ENCODE measurements at regions not wholly inside any gene's neighbourhood (a gene's known extent, or its start where the extent isn't known, plus 50 kb on each side); places are given as distances from the start of the nearest gene placed in this dataset.

DNA sequence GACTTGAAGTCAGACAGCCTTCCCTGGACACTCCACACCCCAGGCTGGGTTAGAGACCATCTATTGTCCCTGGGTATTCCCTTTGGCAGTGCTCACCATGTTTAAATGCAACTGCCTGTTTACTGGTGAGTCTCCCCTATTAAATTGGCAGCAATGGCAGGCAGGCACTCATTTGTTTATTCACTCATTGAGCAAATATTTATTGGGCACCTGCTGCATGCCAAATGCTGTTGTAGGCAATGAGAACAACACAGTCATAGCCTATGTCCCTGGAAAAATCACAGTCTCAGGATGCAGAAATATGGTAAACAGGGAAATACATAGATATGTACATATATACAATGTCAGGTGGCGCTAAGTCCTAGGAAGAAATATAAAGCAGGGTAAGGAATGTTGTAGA is 212.8 kb downstream of the SUDS3 start:
- TF ChIP-seq, protein P1, sequence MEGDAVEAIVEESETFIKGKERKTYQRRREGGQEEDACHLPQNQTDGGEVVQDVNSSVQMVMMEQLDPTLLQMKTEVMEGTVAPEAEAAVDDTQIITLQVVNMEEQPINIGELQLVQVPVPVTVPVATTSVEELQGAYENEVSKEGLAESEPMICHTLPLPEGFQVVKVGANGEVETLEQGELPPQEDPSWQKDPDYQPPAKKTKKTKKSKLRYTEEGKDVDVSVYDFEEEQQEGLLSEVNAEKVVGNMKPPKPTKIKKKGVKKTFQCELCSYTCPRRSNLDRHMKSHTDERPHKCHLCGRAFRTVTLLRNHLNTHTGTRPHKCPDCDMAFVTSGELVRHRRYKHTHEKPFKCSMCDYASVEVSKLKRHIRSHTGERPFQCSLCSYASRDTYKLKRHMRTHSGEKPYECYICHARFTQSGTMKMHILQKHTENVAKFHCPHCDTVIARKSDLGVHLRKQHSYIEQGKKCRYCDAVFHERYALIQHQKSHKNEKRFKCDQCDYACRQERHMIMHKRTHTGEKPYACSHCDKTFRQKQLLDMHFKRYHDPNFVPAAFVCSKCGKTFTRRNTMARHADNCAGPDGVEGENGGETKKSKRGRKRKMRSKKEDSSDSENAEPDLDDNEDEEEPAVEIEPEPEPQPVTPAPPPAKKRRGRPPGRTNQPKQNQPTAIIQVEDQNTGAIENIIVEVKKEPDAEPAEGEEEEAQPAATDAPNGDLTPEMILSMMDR (conservative IDR thresholded peaks at IDR 0.05; ENCODE audit: low read depth in 2 of 2): no peak
- TF ChIP-seq, protein P2, sequence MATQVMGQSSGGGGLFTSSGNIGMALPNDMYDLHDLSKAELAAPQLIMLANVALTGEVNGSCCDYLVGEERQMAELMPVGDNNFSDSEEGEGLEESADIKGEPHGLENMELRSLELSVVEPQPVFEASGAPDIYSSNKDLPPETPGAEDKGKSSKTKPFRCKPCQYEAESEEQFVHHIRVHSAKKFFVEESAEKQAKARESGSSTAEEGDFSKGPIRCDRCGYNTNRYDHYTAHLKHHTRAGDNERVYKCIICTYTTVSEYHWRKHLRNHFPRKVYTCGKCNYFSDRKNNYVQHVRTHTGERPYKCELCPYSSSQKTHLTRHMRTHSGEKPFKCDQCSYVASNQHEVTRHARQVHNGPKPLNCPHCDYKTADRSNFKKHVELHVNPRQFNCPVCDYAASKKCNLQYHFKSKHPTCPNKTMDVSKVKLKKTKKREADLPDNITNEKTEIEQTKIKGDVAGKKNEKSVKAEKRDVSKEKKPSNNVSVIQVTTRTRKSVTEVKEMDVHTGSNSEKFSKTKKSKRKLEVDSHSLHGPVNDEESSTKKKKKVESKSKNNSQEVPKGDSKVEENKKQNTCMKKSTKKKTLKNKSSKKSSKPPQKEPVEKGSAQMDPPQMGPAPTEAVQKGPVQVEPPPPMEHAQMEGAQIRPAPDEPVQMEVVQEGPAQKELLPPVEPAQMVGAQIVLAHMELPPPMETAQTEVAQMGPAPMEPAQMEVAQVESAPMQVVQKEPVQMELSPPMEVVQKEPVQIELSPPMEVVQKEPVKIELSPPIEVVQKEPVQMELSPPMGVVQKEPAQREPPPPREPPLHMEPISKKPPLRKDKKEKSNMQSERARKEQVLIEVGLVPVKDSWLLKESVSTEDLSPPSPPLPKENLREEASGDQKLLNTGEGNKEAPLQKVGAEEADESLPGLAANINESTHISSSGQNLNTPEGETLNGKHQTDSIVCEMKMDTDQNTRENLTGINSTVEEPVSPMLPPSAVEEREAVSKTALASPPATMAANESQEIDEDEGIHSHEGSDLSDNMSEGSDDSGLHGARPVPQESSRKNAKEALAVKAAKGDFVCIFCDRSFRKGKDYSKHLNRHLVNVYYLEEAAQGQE (IDR thresholded peaks at IDR 0.05; ENCODE audit: unreplicated experiment): no peak
- TF ChIP-seq ZNF331 (CRISPR knock-in tag; IDR thresholded peaks at IDR 0.05; ENCODE audit: low read depth): no peak
- no peak for TF ChIP-seq POLR2AphosphoS5 (IDR thresholded peaks at IDR 0.05; ENCODE audit: low read depth)
- TF ChIP-seq EZH2phosphoT487 (IDR thresholded peaks at IDR 0.05; ENCODE audit: unreplicated experiment): no peak
- TF ChIP-seq CREB1 (CRISPR knock-in tag; IDR thresholded peaks at IDR 0.05; ENCODE audit: low read depth): no peak
- TF ChIP-seq EZH2 (IDR thresholded peaks at IDR 0.05; ENCODE audit: low read depth, unreplicated experiment): no peak
- TF ChIP-seq, protein P3, sequence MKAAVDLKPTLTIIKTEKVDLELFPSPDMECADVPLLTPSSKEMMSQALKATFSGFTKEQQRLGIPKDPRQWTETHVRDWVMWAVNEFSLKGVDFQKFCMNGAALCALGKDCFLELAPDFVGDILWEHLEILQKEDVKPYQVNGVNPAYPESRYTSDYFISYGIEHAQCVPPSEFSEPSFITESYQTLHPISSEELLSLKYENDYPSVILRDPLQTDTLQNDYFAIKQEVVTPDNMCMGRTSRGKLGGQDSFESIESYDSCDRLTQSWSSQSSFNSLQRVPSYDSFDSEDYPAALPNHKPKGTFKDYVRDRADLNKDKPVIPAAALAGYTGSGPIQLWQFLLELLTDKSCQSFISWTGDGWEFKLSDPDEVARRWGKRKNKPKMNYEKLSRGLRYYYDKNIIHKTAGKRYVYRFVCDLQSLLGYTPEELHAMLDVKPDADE (IDR thresholded peaks at IDR 0.05): no peak

All from GM23338 (cell line).